ENCODE measurements at regions not wholly inside any gene's neighbourhood (a gene's known extent, or its start where the extent isn't known, plus 50 kb on each side); places are given as distances from the start of the nearest gene placed in this dataset.

GRCh38 chr3:182234881-182235280 is 523.2 kb downstream of the SOX2 start:
- Histone ChIP-seq H3K4me1 (ENCODE audit: insufficient read depth, low read length, severe bottlenecking) (no peaks in the 10 kb centered on the region), H3K9me3 (ENCODE audit: low read length) (no peaks in the 10 kb centered on the region), H3K27me3 (ENCODE audit: insufficient read depth, low read length) (no peaks in the 10 kb centered on the region), H3K36me3 (ENCODE audit: insufficient read depth, low read length) (no peaks in the 10 kb centered on the region), H3F3A (ENCODE audit: insufficient read depth, low read length) (no peaks in the 10 kb centered on the region), H3K9me2 (ENCODE audit: low read depth, low read length) (no peaks in the 10 kb centered on the region), H4K20me1 (ENCODE audit: insufficient read depth, low read length) (no peaks in the 10 kb centered on the region), H3K27ac (ENCODE audit: low read depth, low read length, poor library complexity, severe bottlenecking) (no peak overlapping the region), H3K79me2 (ENCODE audit: insufficient read depth, low read length) (no peaks in the 10 kb centered on the region), H3K9ac (ENCODE audit: low read length) (no peak overlapping the region), H3K4me3 (ENCODE audit: low read depth, low read length, poor library complexity, severe bottlenecking) (no peak overlapping the region), H3K4me2 (ENCODE audit: low read length) (no peak overlapping the region), H2AFZ (ENCODE audit: low read length) (no peak overlapping the region)
- TF ChIP-seq EZH2 (IDR thresholded peaks at IDR 0.05; ENCODE audit: borderline replicate concordance, low read length) = no peak
- no peak for TF ChIP-seq CTCF (IDR thresholded peaks at IDR 0.05; ENCODE audit: low read length)

- no peaks in the 10 kb centered on the region for H3K27me3 ChIP-seq (ENCODE audit: insufficient read depth, low read length)
- H3K4me2 ChIP-seq (ENCODE audit: low read length) = no peak overlapping the region
- H3K27ac ChIP-seq (ENCODE audit: low read depth, low read length, poor library complexity, severe bottlenecking) = no peak overlapping the region
- H3K4me1 ChIP-seq (ENCODE audit: insufficient read depth, low read length, severe bottlenecking) = no peaks in the 10 kb centered on the region
- no peaks in the 10 kb centered on the region for H3F3A ChIP-seq (ENCODE audit: insufficient read depth, low read length)
- H3K79me2 ChIP-seq (ENCODE audit: insufficient read depth, low read length) = no peaks in the 10 kb centered on the region
- H3K4me3 ChIP-seq (ENCODE audit: low read depth, low read length, poor library complexity, severe bottlenecking) = no peak overlapping the region
- no peaks in the 10 kb centered on the region for H3K9me2 ChIP-seq (ENCODE audit: low read depth, low read length)
- no peaks in the 10 kb centered on the region for H4K20me1 ChIP-seq (ENCODE audit: insufficient read depth, low read length)
- H3K36me3 ChIP-seq (ENCODE audit: insufficient read depth, low read length) = no peaks in the 10 kb centered on the region
- no peak for TF ChIP-seq EZH2 (IDR thresholded peaks at IDR 0.05; ENCODE audit: borderline replicate concordance, low read length)
- TF ChIP-seq CTCF (IDR thresholded peaks at IDR 0.05; ENCODE audit: low read length) = no peak
- H2AFZ ChIP-seq (ENCODE audit: low read length) = no peak overlapping the region
- no peaks in the 10 kb centered on the region for H3K9me3 ChIP-seq (ENCODE audit: low read length)
- H3K9ac ChIP-seq (ENCODE audit: low read length) = no peak overlapping the region
Observed at GRCh38 chr3:182235504-182235903, 523.8 kb downstream of the SOX2 start.

- H3K4me2 ChIP-seq (ENCODE audit: low read length) = no peak overlapping the region
- H3F3A ChIP-seq (ENCODE audit: insufficient read depth, low read length) = no peaks in the 10 kb centered on the region
- no peaks in the 10 kb centered on the region for H3K79me2 ChIP-seq (ENCODE audit: insufficient read depth, low read length)
- TF ChIP-seq CTCF (IDR thresholded peaks at IDR 0.05; ENCODE audit: low read length) (no peak), EZH2 (IDR thresholded peaks at IDR 0.05; ENCODE audit: borderline replicate concordance, low read length) (no peak)
- H4K20me1 ChIP-seq (ENCODE audit: insufficient read depth, low read length) = no peaks in the 10 kb centered on the region
- H2AFZ ChIP-seq (ENCODE audit: low read length) = no peak overlapping the region
- H3K27ac ChIP-seq (ENCODE audit: low read depth, low read length, poor library complexity, severe bottlenecking) = no peak overlapping the region
- H3K36me3 ChIP-seq (ENCODE audit: insufficient read depth, low read length) = no peaks in the 10 kb centered on the region
- H3K4me1 ChIP-seq (ENCODE audit: insufficient read depth, low read length, severe bottlenecking) = no peaks in the 10 kb centered on the region
- no peaks in the 10 kb centered on the region for H3K9me2 ChIP-seq (ENCODE audit: low read depth, low read length)
- H3K9me3 ChIP-seq (ENCODE audit: low read length) = no peaks in the 10 kb centered on the region
- H3K4me3 ChIP-seq (ENCODE audit: low read depth, low read length, poor library complexity, severe bottlenecking) = no peak overlapping the region
- no peaks in the 10 kb centered on the region for H3K27me3 ChIP-seq (ENCODE audit: insufficient read depth, low read length)
- no peak overlapping the region for H3K9ac ChIP-seq (ENCODE audit: low read length)
Observed at GRCh38 chr3:182238126-182238525, 526.4 kb downstream of the SOX2 start.

Measured in OCI-LY1 (cell line).